ENCODE measurements at regions not wholly inside any gene's neighbourhood (a gene's known extent, or its start where the extent isn't known, plus 50 kb on each side); places are given as distances from the start of the nearest gene placed in this dataset.

DNA sequence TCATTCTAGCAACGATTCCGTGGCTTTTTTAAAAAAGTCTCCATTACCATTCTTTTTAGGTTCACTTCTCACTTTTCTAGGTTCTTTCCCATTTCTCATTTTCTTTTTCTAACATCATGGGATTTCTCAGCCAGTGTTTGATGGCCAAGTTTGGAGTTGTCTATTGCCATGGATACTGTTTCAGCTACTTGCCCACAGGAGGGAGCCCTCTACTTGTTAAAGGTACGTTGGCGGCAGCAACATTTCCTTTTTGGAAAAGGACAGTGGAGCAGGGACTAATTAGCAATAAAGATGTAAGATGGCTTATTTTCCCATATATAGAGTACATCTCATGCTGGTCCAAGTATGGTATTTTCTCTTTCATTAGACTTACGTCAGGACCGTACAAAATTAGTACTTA, 2257.5 kb upstream of the C9orf72 start:
- DNase-seq (ENCODE audit: low read depth): no peak

DNA sequence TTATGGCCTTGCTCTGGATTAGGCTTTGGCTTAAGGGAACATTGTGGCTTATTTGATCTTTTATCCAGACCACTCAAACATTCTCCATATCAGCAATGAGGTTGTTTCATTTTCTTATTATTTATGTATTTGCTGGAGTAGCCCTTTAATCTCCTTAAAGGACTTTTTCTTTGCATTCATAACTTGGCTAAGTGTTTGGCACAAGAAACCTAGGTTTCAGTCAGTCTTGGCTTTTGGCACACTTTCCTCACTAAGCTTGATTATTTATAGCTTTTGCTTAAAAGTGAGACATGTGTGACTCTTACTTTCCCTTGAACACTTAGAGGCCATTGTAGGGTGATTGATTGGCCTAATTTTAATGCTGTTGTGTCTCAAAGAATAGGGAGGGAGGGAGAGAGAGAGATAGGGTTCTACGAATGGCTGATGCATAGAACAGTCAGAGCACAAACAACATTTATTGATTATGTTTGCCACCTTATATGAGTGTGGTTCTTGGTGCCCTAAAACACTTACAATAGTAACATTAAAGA, 2265.3 kb upstream of the C9orf72 start:
- no peak for DNase-seq (ENCODE audit: low read depth)

DNA sequence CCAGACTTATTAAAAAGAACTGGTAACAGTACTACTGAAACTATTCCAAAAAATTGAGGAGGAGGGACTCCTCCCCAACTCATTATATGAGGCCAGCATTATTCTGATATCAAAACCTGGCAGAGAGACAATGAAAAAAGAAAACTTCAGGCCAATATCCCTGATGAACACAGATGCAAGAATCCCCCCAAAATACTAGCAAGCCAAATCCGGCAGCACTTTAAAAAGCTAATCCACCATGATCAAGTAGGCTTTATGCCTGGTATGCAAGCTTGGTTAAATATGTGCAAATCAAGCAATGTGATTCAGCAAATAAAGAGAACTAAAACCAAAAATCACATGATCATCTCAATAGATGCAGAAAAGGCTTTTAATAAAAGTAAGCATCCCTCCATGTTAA, 2271.0 kb upstream of the C9orf72 start:
- DNase-seq (ENCODE audit: low read depth): no peak

DNA sequence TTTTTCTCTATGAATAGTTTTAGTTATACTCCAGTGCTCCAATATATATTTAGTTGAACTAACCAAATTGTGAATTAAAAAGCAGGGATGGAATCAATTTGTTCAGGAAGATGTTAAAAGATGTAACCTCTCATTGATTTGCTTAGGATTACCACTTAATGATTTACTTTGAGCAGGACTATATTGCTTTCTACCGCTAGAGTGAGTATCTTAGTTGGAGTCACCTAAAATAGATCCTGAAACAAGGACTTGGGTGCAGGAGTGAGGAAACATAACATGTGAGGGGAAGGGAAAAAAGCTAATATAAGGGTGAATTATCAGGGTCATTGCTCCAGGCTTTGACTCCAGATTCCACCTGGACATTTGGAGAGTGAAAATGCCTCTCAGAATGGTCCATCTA, 2277.4 kb upstream of the C9orf72 start:
- no peak for DNase-seq (ENCODE audit: low read depth)

DNA sequence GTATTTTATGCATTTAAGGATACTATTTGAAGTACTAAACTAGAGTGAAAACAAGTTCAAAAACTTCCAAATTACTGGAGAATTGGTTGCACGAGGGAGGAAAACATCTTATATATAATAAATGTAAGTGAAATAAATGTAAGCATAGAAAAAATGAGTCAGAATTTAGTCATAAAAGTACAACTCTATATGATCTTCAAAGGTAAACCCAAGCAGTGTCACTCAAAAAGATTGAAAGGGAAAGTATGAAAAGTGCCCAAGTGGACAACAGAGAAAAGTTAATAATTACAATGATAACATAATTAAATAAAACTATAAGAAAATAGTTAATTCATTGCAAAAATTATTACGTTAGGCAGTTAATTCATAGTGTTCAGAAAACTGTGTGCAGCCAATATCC, 2288.5 kb upstream of the C9orf72 start:
- no peak for DNase-seq (ENCODE audit: low read depth)

DNA sequence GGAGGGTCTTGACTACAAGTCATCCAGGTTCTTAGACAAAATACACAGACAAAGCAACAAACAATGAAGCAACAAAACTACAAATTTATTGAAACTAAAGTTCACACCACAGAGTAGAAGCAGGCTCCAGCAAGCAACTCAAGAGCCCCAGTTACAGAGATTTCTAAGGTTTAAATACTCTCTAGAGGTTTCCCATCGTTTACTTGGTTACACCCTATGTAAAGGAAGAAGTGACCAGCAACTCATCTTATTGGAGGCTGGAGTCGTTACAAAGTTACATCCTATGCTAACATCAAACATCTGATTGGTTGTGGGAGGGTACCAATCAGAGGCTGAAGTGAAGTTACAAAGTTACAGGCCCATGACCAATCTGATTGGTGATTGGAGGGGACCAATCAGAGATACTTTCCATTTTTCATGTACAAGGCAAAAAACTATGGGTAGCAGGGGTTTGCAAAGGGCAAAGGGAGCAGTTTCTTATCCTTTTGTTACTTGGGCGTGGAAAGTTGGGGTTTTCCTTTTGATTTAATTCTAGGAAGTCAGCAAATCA, 2292.6 kb upstream of the C9orf72 start:
- no peak for DNase-seq (ENCODE audit: low read depth)

DNA sequence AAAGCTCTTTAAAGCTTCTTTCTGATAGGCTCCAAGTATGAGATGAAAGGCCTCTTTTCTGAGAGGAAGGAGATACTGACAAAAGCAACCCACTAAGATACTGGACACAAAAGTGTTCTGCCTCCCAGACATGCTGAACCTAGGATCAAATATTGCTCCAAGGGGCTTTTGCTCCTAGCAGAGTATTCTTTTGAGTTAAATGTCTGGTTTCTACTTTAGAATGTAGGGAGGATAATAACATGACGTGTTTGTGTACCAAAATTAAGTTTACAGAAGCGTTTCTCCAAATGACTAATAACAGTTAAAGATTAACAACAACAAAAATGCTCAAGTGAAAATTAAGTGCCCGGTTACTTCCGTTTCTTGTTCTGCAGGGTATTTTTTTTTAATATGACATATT, 2293.3 kb upstream of the C9orf72 start:
- DNase-seq (ENCODE audit: low read depth): no peak

DNA sequence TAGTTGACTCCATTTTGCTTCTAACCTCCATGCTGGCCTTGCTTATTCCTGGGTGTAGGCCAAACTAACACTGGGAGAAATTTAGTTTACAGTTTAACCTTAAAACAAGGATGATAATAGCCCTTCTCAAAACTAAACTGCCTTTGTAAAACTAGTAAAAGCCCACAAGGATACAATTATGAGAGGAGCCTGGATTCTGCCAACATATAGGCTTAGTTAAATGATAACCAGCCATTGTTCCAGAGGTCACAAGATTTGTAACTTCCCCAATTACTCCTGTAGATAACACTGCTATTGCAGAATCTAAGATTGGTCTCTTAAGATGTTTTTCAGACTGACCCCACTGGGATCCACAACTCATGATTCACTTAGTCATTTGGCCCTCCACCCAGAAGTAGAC, 2300.3 kb upstream of the C9orf72 start:
- DNase-seq (ENCODE audit: low read depth): no peak

DNA sequence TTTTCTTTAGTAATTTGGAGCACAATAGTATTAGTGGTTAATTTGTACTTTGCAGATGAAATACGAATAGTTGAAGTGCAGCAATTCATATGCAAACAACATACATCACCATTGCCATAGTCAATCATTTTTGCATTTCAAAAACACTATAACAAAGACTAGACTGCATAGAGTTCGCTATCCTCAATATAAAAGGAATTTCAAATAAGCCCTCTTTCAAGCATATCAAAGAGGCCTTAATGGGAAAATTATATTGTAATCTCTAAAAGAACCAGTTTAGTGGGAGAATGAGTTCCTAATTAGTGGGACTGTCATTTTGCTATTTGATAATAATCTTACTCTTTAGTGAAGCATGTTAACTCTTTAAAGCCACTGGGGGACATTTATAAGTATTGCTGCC, 2302.3 kb upstream of the C9orf72 start:
- DNase-seq (ENCODE audit: low read depth): no peak

DNA sequence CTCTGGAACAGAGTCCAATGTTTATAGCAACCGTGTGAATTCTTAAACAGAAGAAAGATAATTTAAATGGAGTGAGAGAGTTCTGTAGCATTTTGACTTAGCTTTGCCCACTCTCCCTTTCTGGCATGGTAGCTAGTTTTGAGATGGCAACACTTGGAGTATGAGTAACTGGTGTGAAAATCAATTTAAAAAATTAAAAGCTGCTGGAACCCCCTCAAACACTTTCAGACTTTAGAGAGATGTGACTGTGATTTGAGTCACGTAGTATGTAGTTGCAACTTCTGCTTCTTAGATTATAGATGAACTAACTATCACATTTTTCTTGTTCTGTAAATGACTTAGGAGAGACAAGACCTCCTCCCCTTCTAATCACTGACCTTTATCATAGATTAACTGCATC, 2309.5 kb upstream of the C9orf72 start:
- DNase-seq (ENCODE audit: low read depth): no peak

DNA sequence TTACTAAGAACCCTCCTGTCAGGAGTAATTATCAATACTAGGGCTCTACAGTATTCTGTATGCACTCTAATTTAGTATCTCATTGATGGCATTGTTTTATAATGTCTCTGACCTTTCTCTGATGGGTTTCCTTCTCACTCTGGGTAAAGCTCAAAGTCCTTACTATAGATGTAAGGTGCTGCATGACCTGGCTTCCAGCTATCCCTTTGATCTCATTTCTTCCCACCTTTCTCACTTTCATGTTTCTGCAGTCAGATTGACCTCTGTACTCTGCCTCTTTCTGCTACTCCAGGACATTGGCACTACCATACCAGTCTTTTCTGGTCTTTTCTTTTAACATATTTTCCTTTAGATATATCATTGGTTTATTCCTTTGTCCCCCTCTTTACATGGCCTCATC, 2332.8 kb upstream of the C9orf72 start:
- no peak for DNase-seq (ENCODE audit: low read depth)

DNA sequence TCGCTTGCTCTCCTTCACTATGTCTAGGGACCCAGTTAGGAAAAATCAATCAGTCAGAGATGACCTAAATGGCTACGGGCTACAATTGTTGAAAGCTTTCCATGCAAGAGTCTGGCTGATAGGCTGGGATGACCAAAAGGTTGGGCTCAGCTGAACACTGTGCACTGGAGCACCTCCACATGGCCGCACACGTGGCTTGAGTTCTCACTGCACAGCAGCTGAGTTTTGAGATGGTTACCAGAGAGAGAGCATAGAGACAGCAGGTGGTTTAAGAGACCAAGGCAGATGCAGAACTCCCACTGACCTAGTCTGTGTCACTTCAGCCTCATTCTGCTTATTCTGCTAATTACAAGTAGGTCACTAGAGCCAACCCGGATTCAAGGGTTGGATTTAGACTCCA, 2354.8 kb upstream of the C9orf72 start:
- DNase-seq (ENCODE audit: low read depth): no peak

DNA sequence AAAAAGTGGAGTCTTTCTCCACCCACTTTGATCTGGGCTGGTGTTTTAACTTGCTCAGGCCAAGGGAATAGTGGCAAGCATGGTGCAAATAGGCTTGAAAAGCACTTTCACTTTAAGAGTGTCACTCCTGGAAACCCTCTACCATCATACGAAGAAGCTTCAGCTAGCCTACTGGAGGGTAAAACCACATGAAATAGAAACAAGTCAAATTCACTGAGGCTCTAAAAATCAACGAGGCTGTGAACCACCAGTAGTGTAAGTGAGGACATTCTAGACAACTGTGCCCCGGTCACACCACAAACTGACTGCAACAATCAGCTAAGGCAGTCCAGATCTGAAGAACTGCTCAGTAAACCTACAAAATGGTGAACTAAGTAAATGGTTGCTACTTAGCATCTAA, 2366.3 kb upstream of the C9orf72 start:
- no peak for DNase-seq (ENCODE audit: low read depth)

DNA sequence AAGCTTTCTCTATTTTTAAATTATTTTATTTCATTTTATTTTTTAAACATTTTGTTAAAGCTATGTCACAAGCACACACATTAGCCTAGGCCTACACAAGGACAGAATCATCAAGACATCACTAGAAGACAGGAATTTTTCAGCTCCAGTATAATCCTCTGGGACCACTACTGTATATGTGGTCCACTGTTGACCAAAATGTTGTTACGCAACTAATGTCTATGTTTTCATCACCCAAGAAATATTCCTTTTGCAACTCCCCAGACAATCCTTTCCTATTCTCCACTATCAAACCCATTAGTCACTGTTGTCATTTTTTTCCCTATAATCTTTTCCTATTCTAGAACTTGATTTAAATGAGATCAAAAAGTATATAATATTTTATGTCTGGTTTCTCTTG, 2371.7 kb upstream of the C9orf72 start:
- no peak for DNase-seq (ENCODE audit: low read depth)

DNA sequence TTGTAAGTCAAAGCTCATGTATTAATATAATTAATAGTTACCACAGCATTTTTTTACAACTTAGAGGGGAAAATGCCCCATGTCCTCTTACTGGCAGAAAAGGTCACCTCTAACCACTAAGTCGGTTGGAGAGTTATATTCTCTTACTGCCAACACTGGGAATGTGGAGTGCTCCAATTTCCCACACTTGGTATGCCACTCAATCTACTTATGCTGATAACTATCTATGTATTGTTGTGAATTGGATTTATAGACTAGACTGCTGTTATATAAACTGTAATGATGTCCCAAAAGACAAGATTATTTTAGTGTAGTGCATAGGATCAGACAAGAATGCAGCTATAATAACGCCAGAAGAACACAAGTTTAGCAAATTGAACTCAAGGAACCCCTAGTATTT, 2385.2 kb upstream of the C9orf72 start:
- DNase-seq (ENCODE audit: low read depth): no peak

DNA sequence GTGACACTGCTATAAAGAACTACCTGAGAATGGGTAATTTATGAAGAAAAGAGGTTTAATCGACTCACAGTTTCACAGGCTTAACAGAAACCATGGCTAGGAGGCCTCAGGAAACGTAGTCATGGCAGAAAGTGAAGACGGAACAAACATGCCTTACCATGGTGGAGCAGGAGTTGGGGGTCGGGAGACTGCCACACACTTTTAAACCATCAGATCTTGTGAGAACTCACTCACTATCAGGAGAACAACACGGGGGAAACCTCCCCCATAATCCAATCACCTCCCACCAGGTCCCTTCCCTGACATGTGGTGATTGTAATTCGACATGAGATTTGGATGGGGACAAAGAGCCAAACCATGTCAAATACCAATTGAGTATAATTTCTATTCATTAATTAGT, 2392.6 kb upstream of the C9orf72 start:
- no peak for DNase-seq (ENCODE audit: low read depth)

DNA sequence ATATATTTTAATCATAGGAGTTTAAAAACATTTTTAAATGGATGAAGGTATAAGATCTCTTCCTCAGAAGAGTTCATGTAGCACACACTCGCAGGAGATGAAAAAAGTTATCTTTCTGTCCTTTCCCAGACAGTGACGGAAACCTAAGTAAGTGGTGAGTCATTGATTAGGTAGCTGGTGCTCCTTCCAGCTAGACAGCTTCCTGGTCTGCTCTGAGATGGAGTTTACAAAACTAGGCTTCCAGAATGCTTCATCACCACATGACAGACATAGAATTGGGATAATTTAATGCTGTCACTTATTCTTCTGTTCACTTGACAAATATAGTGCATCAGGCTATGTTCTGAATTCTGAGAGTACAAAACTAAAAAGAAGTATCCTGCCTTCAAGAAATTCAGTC, 2393.0 kb upstream of the C9orf72 start:
- no peak for DNase-seq (ENCODE audit: low read depth)

DNA sequence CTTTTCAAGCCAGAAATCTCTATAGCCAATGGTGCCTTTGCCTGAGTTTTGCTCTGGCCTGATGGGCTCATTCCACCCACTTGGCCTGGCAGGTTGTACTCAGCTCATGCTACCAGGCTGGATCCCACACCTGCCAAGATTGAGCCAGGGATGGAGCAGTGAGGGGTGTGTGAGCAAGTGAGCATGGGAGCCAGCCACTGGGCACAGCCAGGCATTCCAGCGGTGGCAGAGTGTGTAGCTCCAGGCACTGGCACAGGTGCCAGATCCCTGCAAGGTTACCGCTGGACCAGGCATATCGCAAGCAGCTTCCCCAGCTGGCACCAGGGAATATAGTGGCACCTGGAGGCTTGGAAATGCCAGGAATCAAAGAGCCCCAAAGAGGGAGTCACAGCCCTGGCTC, 2395.6 kb upstream of the C9orf72 start:
- no peak for DNase-seq (ENCODE audit: low read depth)

DNA sequence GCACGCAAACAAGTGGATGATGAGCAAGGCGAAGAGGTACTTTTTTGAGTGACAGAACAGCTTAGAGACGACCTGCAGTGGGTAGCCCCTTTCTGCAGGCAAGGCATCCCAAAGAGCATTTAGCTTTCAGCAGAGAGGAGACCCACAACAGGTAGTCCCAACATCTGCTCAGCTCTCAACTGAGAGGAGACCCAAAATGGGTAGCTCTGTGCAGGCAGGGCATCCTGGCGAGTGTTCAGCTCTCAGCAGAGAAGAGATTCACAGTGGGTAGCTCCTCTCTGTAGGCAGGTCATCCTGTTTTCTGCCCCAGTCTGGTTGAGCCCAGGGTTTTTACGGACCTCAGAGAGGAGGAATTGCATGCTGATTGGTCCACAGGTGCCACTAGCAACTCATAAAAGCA, 2396.1 kb upstream of the C9orf72 start:
- DNase-seq (ENCODE audit: low read depth): no peak

DNA sequence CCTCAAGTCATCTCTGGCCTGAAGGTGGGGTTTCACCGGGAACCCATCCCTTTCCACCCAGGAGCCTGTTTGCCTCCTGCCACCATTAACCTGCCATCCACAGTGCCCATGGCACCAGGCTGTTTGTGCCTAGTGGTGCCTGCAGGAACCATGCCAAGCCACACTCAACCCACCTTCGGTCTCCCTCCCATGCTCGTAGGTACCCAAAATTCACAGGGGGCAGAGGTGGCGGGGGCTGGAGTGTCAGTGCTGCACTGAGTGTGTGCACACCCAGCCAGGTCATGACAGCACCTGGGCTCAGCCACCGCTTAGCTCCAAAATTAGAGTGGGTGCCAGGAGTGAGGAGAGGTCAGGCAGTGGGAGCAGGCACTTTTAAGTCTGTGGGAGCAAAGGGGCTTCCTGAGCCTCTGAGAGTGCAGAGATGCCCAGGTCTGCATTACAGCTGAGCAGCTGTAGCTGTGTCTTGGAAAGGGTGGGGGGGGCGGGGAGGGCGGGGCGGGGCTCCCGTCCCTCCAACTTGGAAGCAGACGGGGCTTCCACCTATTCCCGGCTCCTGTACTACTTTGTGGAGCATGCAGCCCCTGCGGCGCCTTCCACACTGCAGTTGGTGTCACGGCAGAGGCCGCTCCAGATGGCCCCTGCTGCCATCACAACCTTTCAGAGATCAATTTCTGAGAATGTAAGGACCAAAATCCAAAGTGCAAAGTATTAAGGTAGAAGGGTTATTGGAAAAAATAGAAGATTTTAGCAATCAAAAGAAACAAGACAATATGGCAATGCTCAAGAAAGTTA, 2396.8 kb upstream of the C9orf72 start:
- DNase-seq (ENCODE audit: low read depth): no peak

DNA sequence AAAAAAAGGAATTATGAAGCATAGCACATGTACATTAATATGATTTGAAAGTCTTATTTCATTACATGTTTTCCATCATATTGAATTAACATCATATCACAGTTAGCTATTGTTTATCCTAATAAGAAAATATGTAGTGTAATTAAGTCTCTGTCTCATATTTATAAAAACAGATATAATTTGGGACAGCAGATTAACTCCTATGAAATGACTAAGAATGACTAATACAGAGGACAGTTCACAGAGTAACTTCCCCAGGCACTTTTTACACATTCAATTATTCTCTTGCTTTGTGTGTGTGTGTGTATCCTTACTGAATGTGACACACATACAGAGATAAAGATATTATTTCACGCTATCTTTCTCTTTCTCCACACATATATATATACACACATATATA, 2400.9 kb upstream of the C9orf72 start:
- DNase-seq (ENCODE audit: low read depth): no peak

DNA sequence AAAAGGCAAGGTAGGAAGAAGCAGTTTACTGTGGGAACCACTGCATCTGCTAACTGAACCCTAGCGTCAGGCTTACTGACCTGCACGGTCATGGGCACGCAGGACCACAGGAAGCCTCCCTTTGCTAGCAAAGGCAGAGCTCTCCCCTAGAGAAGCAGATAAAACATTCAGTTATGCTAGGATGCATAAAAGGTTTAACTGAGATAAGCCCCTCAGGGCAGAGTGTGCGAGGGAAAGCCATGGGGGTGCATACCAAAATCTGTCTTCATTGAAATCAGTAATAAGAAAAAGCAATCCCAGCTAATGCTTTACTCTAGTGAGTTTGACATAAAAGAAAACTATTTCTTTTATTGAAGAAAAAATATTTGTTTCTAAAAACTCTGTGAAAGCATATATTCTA, 2403.7 kb upstream of the C9orf72 start:
- no peak for DNase-seq (ENCODE audit: low read depth)

DNA sequence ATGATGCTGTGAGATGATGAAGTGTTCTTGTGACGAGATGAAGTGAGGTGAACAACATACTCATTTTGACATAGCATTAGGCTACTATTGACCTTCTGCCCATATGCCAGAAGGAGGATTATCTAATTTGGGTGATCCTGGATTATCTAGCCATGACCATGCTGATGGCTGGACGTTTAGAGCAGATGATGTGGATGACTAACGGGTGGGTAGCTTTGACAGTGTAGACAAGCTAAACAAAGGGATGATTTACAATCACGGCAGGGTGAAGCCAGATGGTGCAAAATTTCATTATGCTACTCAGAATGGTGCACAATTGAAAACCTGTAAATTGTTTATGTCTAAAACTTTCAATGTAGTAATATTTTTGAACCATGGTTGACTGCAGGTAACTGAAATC, 2403.4 kb upstream of the ACO1 start:
- no peak for DNase-seq (ENCODE audit: low read depth)

DNA sequence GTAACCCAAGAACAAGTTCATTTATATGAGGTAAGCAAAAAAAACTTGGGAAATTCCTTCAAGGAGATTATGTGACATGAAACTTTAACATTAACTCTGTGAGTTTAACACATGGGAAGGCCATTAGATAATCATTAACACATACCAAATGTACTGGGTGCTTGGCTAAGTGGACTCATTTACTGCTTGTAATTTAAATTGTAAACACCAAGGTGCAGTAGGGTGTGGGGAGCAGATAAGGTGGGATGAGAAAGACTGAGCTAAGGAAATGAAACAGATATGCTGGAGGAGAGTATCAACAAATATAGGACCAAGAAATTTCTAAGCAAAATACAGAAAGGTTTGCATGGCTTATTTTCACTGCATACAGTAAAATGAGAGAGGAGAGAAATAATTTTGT, 2384.8 kb upstream of the ACO1 start:
- DNase-seq (ENCODE audit: low read depth): no peak
